ENCODE measurements at regions not wholly inside any gene's neighbourhood (a gene's known extent, or its start where the extent isn't known, plus 50 kb on each side); places are given as distances from the start of the nearest gene placed in this dataset.

GRCh38 chr1:175887981-175888428 is 144.6 kb upstream of the TNR start:
- H3K4me3 ChIP-seq (ENCODE audit: low read depth, low read length) = no peak overlapping the region
- DNase-seq (ENCODE audit: low read depth) = peak; percentile 51
- TF ChIP-seq CTCF (IDR thresholded peaks at IDR 0.05; ENCODE audit: insufficient read depth, low read depth, low read length, missing control alignments) = peak; percentile 86

- TF ChIP-seq CTCF (IDR thresholded peaks at IDR 0.05; ENCODE audit: insufficient read depth, low read depth, low read length, missing control alignments) = no peak
- no peak overlapping the region for H3K4me3 ChIP-seq (ENCODE audit: low read depth, low read length)
- no peak for DNase-seq (ENCODE audit: low read depth)
Measured at GRCh38 chr1:175887521-175887920, 144.1 kb upstream of the TNR start.

GRCh38 chr1:175885326-175885725 is 141.9 kb upstream of the TNR start:
- no peak for TF ChIP-seq CTCF (IDR thresholded peaks at IDR 0.05; ENCODE audit: insufficient read depth, low read depth, low read length, missing control alignments)
- DNase-seq (ENCODE audit: low read depth) = no peak
- H3K4me3 ChIP-seq (ENCODE audit: low read depth, low read length) = no peak overlapping the region

- no peak overlapping the region for H3K4me3 ChIP-seq (ENCODE audit: low read depth, low read length)
- no peak for TF ChIP-seq CTCF (IDR thresholded peaks at IDR 0.05; ENCODE audit: insufficient read depth, low read depth, low read length, missing control alignments)
- DNase-seq (ENCODE audit: low read depth) = no peak
Measured at GRCh38 chr1:175884369-175884768, 141.0 kb upstream of the TNR start.

- no peak for DNase-seq (ENCODE audit: low read depth)
- H3K4me3 ChIP-seq (ENCODE audit: low read depth, low read length) = no peak overlapping the region
- no peak for TF ChIP-seq CTCF (IDR thresholded peaks at IDR 0.05; ENCODE audit: insufficient read depth, low read depth, low read length, missing control alignments)
Measured at GRCh38 chr1:175882192-175882591, 138.8 kb upstream of the TNR start.

GRCh38 chr1:175881246-175881976 is 138.0 kb upstream of the TNR start:
- TF ChIP-seq CTCF (IDR thresholded peaks at IDR 0.05; ENCODE audit: insufficient read depth, low read depth, low read length, missing control alignments) = no peak

GRCh38 chr1:175878775-175879174 is 135.4 kb upstream of the TNR start:
- no peak for DNase-seq (ENCODE audit: low read depth)
- no peak overlapping the region for H3K4me3 ChIP-seq (ENCODE audit: low read depth, low read length)
- TF ChIP-seq CTCF (IDR thresholded peaks at IDR 0.05; ENCODE audit: insufficient read depth, low read depth, low read length, missing control alignments) = no peak

More at GRCh38 chr1:175881246-175881976, 138.0 kb upstream of the TNR start:
- DNase-seq (ENCODE audit: low read depth) = no peak
- no peak overlapping the region for H3K4me3 ChIP-seq (ENCODE audit: low read depth, low read length)

Data from GM12865 (cell line).